K562 (cell line): ENCODE measurements at regions not wholly inside any gene's neighbourhood (a gene's known extent, or its start where the extent isn't known, plus 50 kb on each side); places are given as distances from the start of the nearest gene placed in this dataset.

Experiments used
- ATAC-seq: fragments of 200-7000 bp; cut with Tn5 transposase; 3 replicates; pipeline ENCODE4 v1.9.1; 2020; ENCODE audit warnings: moderate library complexity
- BruUV-seq: library from RNA; stranded (reverse); fragments of 400-500 nt; replicated peaks from 2 replicates; lab custom pipeline; 2021; lab: Mats Ljungman, UMichigan
- CTCF ChIA-PET: fragments of 300-600 bp; formaldehyde crosslinking; extraction: SDS; loops from one replicate; lab custom pipeline; 2021; ENCODE audit warnings: low intra/inter-chr PET ratio; lab: Yijun Ruan, JAX
- POLR2A ChIA-PET: fragments of 300-600, 350-650 bp; sonication (Branson Sonifier 250); formaldehyde crosslinking; extraction: SDS; loops from one replicate; lab custom pipeline; 2021; ENCODE audit warnings: antibody characterized with exemption, inconsistent platforms; lab: Yijun Ruan, JAX
- DNase-seq, 4 experiments: peaks; one replicate each; pipeline versions ENCODE4 v3.0.0 to v3.0.0-alpha.2; 2011 to 2018; ENCODE audit warnings: low spot score in 3 of 4, mixed read lengths in 3 of 4; ENCODE audit errors: extremely low read depth in 1 of 4
- FAIRE-seq: peaks from 2 replicates; lab custom pipeline; 2011; peaks lifted over from hg19 to GRCh38; lab: Jason Lieb, UNC
- H2AFZ ChIP-seq: 2 replicates; pipeline ENCODE4 v1.6.0; 2011; ENCODE audit warnings: low read depth, low read length, control low read depth, inconsistent platforms
- H3K27ac ChIP-seq: fragments of 200-600 bp; 3 replicates; pipeline ENCODE4 v1.8.0; 2011; ENCODE audit warnings: low read depth, mild to moderate bottlenecking, control low read depth, inconsistent platforms, low read length, moderate library complexity, mixed read lengths; ENCODE audit errors: extremely low read depth
- H3K27me3 ChIP-seq, 2 experiments: fragments of 300-600 bp in 1 of 2; 2 replicates in 1 of 2; 3 replicates in 1 of 2; pipeline versions ENCODE4 v1.6.0 to v1.8.0; 2011; ENCODE audit warnings: inconsistent platforms in 2 of 2, low read length in 2 of 2, mild to moderate bottlenecking in 1 of 2, mixed read lengths in 1 of 2, moderate library complexity in 1 of 2; ENCODE audit not compliant: control insufficient read depth in 2 of 2, insufficient read depth in 2 of 2
- H3K36me3 ChIP-seq: fragments of 300-600 bp; 3 replicates; pipeline ENCODE4 v1.8.0; 2011; ENCODE audit warnings: mild to moderate bottlenecking, low read length, inconsistent platforms; ENCODE audit not compliant: control insufficient read depth, insufficient read depth
- H3K4me1 ChIP-seq, 2 experiments: fragments of 200-600 bp in 1 of 2; replicated peaks in 1 of 2; 2 replicates in 1 of 2; 3 replicates in 1 of 2; pipeline versions ENCODE4 v1.5.1 to v1.8.0; 2011; ENCODE audit warnings: inconsistent platforms in 2 of 2, low read length in 2 of 2, mild to moderate bottlenecking in 1 of 2, mixed read lengths in 1 of 2, moderate library complexity in 1 of 2; ENCODE audit not compliant: control insufficient read depth in 2 of 2, insufficient read depth in 2 of 2
- H3K4me2 ChIP-seq: 2 replicates; pipeline ENCODE4 v1.6.1; 2011; ENCODE audit warnings: low read length, control low read depth, inconsistent platforms, mixed read lengths; ENCODE audit not compliant: insufficient read depth
- H3K4me3 ChIP-seq: fragments of 200-600 bp; sonication (generic), shearing (Covaris generic); 2 replicates; pipeline ENCODE4 v1.5.1; 2016; ENCODE audit warnings: control low read depth, inconsistent platforms
- H3K79me2 ChIP-seq: fragments of 200-600 bp; 3 replicates; pipeline ENCODE4 v1.8.0; 2011; ENCODE audit warnings: low read length, inconsistent platforms; ENCODE audit not compliant: control insufficient read depth, insufficient read depth
- H3K9ac ChIP-seq, 2 experiments: 2 replicates each; pipeline versions ENCODE4 v1.6.0 to v1.6.1; 2011; ENCODE audit warnings: low read depth in 2 of 2, low read length in 2 of 2, control low read depth in 1 of 2, inconsistent platforms in 1 of 2, mild to moderate bottlenecking in 1 of 2, mixed read lengths in 1 of 2; ENCODE audit not compliant: insufficient read depth in 1 of 2
- H3K9me1 ChIP-seq: one replicate; pipeline ENCODE4 v1.6.0; 2011; ENCODE audit warnings: inconsistent platforms, mild to moderate bottlenecking, low read length, moderate library complexity; ENCODE audit not compliant: control insufficient read depth, insufficient read depth
- H3K9me3 ChIP-seq: replicated peaks from 2 replicates; pipeline ENCODE4 v1.5.1; 2011; ENCODE audit warnings: low read depth, low read length, inconsistent platforms; ENCODE audit not compliant: control insufficient read depth, insufficient read depth
- H4K20me1 ChIP-seq: replicated peaks from 2 replicates; pipeline ENCODE4 v1.6.1; 2011; ENCODE audit warnings: low read length, inconsistent platforms, mixed read lengths; ENCODE audit not compliant: control insufficient read depth, insufficient read depth
- CGGBP1 ChIP-seq: fragments of 250-450 bp; sonication (Bioruptor Pico); IDR thresholded peaks from 2 replicates; pipeline ENCODE4 v1.9.0; 2021; ENCODE audit warnings: mild to moderate bottlenecking
- DMBX1 ChIP-seq: fragments of 250-450 bp; sonication (Bioruptor Pico); IDR thresholded peaks from 2 replicates; pipeline ENCODE4 v1.8.0; 2022; ENCODE audit warnings: inconsistent platforms, mild to moderate bottlenecking, moderate library complexity, borderline replicate concordance
- ELK3 ChIP-seq: fragments of 450-650 bp; formaldehyde crosslinking; IDR thresholded peaks from 2 replicates; pipeline ENCODE4 v1.4.0; 2020; ENCODE audit warnings: mild to moderate bottlenecking
- HDAC6 ChIP-seq: IDR thresholded peaks from 2 replicates; pipeline ENCODE4 v1.6.1; 2012; ENCODE audit warnings: low read depth, mild to moderate bottlenecking, control low read depth, inconsistent platforms, low read length, moderate library complexity
- MAZ ChIP-seq, 2 experiments: fragments of 450-650 bp in 1 of 2; sonication (generic) in 1 of 2; formaldehyde crosslinking; IDR thresholded peaks in 1 of 2; conservative IDR thresholded peaks in 1 of 2; 2 replicates each; pipeline versions ENCODE4 v1.4.0 to v1.5.0; 2020; ENCODE audit warnings: mild to moderate bottlenecking in 1 of 2, missing genetic modification reagents in 1 of 2
- PATZ1 ChIP-seq: fragments of 250-450 bp; sonication (Bioruptor Pico); IDR thresholded peaks from 2 replicates; pipeline ENCODE4 v1.5.0; 2020; ENCODE audit warnings: mild to moderate bottlenecking, borderline replicate concordance
- POLR2H ChIP-seq: IDR thresholded peaks from 2 replicates; pipeline ENCODE4 v1.6.1; 2016; ENCODE audit warnings: missing genetic modification characterization, low read depth, mild to moderate bottlenecking, control low read depth, missing compliant biosample characterization, moderate library complexity
- RBM34 ChIP-seq: fragments of 200-400 bp; formaldehyde crosslinking; IDR thresholded peaks from 2 replicates; pipeline ENCODE4 v1.6.1; 2018; ENCODE audit warnings: low read length, borderline replicate concordance; ENCODE audit not compliant: insufficient read depth
- RHOXF2B ChIP-seq: fragments of 250-450 bp; sonication (Bioruptor Pico); conservative IDR thresholded peaks from 2 replicates; pipeline ENCODE4 v1.5.1; 2021
- SMARCC2 ChIP-seq: fragments of 450-650 bp; IDR thresholded peaks from 2 replicates; pipeline ENCODE4 v1.6.1; 2017; ENCODE audit warnings: antibody characterized with exemption, moderate library complexity, mild to moderate bottlenecking, low read depth
- THAP12 ChIP-seq: fragments of 250-450 bp; sonication (Bioruptor Pico); IDR thresholded peaks from 2 replicates; pipeline ENCODE4 v1.9.0; 2021; ENCODE audit warnings: mild to moderate bottlenecking, inconsistent platforms
- ZKSCAN8 ChIP-seq: fragments of 200-800 bp; sonication (Bioruptor generic); IDR thresholded peaks from 2 replicates; pipeline ENCODE4 v1.6.1; 2016; ENCODE audit warnings: missing genetic modification characterization, missing compliant biosample characterization
- ZNF445 ChIP-seq: fragments of 250-450 bp; sonication (Bioruptor Pico); IDR thresholded peaks from 2 replicates; pipeline ENCODE4 v1.4.0; 2020; ENCODE audit warnings: low read depth, mild to moderate bottlenecking, moderate library complexity
- ZNF511 ChIP-seq: sonication (generic); formaldehyde crosslinking; IDR thresholded peaks from 2 replicates; pipeline ENCODE4 v1.8.0; 2022; ENCODE audit warnings: mild to moderate bottlenecking, missing genetic modification reagents
- WGBS: fragments of 100-300 bp; shearing (Covaris generic); methylation state at CpG from one replicate; pipeline ENCODE4 v1.1.6; 2016; ENCODE audit warnings: low coverage, mixed read lengths; ENCODE audit not compliant: insufficient coverage; ENCODE audit errors: missing lambda C conversion rate; 5-methylcytosine and 5-hydroxymethylcytosine counted together
- in situ Hi-C: fragments of 300-500 bp; cut with MboI; formaldehyde crosslinking; loops from 4 replicates; pipeline ENCODE4 v1.15.0; 2018; ENCODE audit warnings: inconsistent platforms, mixed read lengths
- intact Hi-C: fragments of 100-400 bp; cut with micrococcal nuclease; formaldehyde crosslinking; loops from 2 replicates; pipeline ENCODE4 v1.14.2; 2022

- in situ Hi-C loops (no loop called here), intact Hi-C loops (no loop called here)
- no peak overlapping the region for H3K4me3 ChIP-seq
- WGBS, result 0% methylated on average over 2 of the region's 2 CpGs
- H3K27ac ChIP-seq, result no peak overlapping the region
- no peaks in the 10 kb centered on the region for H3K36me3 ChIP-seq
- H3K4me1 ChIP-seq, result no peaks in the 10 kb centered on the region
- H3K9me1 ChIP-seq, result no peaks in the 10 kb centered on the region
- no peaks in the 10 kb centered on the region; a peak in 1 of 5 replicates for H3K27me3 ChIP-seq
- ATAC-seq (no peak), DNase-seq (no peak), FAIRE-seq (no peak)
- no peaks in the 10 kb centered on the region for H4K20me1 ChIP-seq
- ChIA-PET POLR2A (no interaction called here), CTCF (no interaction called here)
- no peak overlapping the region for H3K4me2 ChIP-seq
- no peak overlapping the region for H2AFZ ChIP-seq
- H3K9me3 ChIP-seq, result no peaks in the 10 kb centered on the region
- H3K9ac ChIP-seq, result no peak overlapping the region
- no peaks in the 10 kb centered on the region for H3K79me2 ChIP-seq
- no TSS peak for BruUV-seq
- TF ChIP-seq RHOXF2B (CRISPR knock-in tag) (no peak), DMBX1 (no peak), ZKSCAN8 (CRISPR knock-in tag) (no peak), SMARCC2 (no peak), THAP12 (no peak), RBM34 (no peak), POLR2H (tag) (no peak), ZNF445 (CRISPR knock-in tag) (no peak), ELK3 (CRISPR knock-in tag) (no peak), HDAC6 (no peak), PATZ1 (no peak), CGGBP1 (CRISPR knock-in tag) (no peak), MAZ (CRISPR knock-in tag; conservative IDR thresholded peaks at IDR 0.05 in 1 of 2, IDR thresholded peaks at IDR 0.05 in 1 of 2) (no peak), ZNF511 (CRISPR knock-in tag) (no peak)
Observed at GRCh38 chr3:16104156-16104555, 70.3 kb upstream of the GALNT15 start.
